ENCODE measurements at regions not wholly inside any gene's neighbourhood (a gene's known extent, or its start where the extent isn't known, plus 50 kb on each side); places are given as distances from the start of the nearest gene placed in this dataset.

DNA sequence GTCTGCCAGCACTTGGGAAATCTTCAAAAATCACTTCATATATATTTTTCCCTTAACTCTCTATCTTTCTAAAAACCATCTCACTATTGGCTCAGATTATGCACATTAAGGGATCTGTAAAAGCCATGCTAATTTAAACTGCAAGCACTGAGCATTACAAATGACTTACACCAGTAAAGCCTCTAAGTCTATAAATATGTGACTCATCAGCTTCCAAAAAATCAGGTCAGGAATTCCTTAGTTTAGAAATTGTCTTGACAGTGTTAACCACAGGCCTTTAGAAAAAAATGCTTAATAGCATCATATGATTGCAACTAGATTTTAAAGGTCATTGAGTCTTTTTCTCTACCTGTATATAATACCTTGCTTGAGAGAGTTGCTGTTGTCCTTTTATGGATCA, 1113.6 kb upstream of the PIK3C3 start:
- Histone ChIP-seq H3K27ac (ENCODE audit: low read length) (no peak overlapping the region), H3K4me1 (ENCODE audit: control insufficient read depth, insufficient read depth, low read length) (no peaks in the 10 kb centered on the region), H3K27me3 (ENCODE audit: control insufficient read depth, insufficient read depth) (no peaks in the 10 kb centered on the region), H3K4me3 (ENCODE audit: low read length) (no peak overlapping the region), H3K9me3 (ENCODE audit: control insufficient read depth, low read length) (no peaks in the 10 kb centered on the region)
- ATAC-seq = no peak
- no peak for DNase-seq
- intact Hi-C loops (cut with DNase I) = no loop called here

DNA sequence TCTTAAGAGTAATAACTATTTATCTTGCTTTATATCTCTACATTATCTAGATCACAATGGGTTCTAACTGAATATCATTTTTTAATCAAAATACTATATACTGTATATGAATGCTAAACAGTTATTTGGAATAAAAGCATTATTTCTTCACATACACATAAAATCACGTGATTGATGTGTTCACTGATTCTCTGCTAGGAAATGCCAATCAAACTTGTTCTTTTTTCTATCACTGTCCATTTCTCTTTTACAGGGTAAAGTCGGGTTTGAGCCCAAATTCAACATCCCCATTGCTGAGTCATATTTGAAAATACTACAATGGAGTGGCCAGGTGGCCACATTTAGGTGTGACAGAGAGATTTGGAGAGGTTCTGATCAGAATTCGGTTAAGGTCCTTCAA, 1114.0 kb upstream of the PIK3C3 start:
- DNase-seq (no peak), ATAC-seq (no peak)
- intact Hi-C loops (cut with DNase I) = no loop called here
- H3K4me3 ChIP-seq (ENCODE audit: low read length) = no peak overlapping the region
- no peaks in the 10 kb centered on the region for H3K27me3 ChIP-seq (ENCODE audit: control insufficient read depth, insufficient read depth)
- 71% methylated on average over 3 of the region's 3 CpGs for WGBS
- H3K9me3 ChIP-seq (ENCODE audit: control insufficient read depth, low read length) = no peaks in the 10 kb centered on the region
- H3K4me1 ChIP-seq (ENCODE audit: control insufficient read depth, insufficient read depth, low read length) = no peaks in the 10 kb centered on the region
- H3K27ac ChIP-seq (ENCODE audit: low read length) = no peak overlapping the region

DNA sequence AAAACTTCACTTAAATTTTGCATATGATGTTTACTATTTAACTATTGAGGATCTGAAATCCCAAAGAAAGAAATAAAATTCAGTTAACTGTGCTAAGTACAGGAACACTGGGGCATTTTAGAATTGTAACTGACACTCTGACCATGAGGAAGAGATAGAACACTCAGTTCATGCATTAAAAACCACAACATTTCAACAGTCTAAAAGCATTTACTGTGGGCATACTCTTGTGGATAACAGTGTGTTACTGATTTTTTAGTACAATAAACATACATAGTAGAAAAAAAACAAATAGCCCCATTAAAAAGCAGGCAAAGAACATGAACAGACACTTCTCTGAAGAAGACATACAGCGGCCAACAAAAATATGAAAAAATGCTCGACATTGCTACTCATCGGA, 1122.7 kb upstream of the PIK3C3 start:
- ATAC-seq (no peak), DNase-seq (no peak)
- Histone ChIP-seq H3K27me3 (ENCODE audit: control insufficient read depth, insufficient read depth) (no peaks in the 10 kb centered on the region), H3K4me3 (ENCODE audit: low read length) (no peak overlapping the region), H3K4me1 (ENCODE audit: control insufficient read depth, insufficient read depth, low read length) (no peaks in the 10 kb centered on the region), H3K27ac (ENCODE audit: low read length) (no peak overlapping the region), H3K9me3 (ENCODE audit: control insufficient read depth, low read length) (no peaks in the 10 kb centered on the region)
- intact Hi-C loops (cut with DNase I) = no loop called here
- 87% methylated on average over 3 of the region's 3 CpGs for WGBS

- no peak for ATAC-seq
- Histone ChIP-seq H3K4me3 (ENCODE audit: low read length) (no peak overlapping the region), H3K4me1 (ENCODE audit: control insufficient read depth, insufficient read depth, low read length) (no peaks in the 10 kb centered on the region), H3K27me3 (ENCODE audit: control insufficient read depth, insufficient read depth) (no peaks in the 10 kb centered on the region), H3K9me3 (ENCODE audit: control insufficient read depth, low read length) (no peaks in the 10 kb centered on the region), H3K27ac (ENCODE audit: low read length) (no peak overlapping the region)
- 79% methylated on average over 1 of the region's 1 CpG for WGBS
- intact Hi-C loops (cut with DNase I) = no loop called here
- DNase-seq = no peak
Observed at GRCh38 chr18:40824291-40824690, 1130.7 kb upstream of the PIK3C3 start.

- Histone ChIP-seq H3K4me3 (ENCODE audit: low read length) (no peak overlapping the region), H3K27me3 (ENCODE audit: control insufficient read depth, insufficient read depth) (no peaks in the 10 kb centered on the region), H3K4me1 (ENCODE audit: control insufficient read depth, insufficient read depth, low read length) (no peaks in the 10 kb centered on the region), H3K9me3 (ENCODE audit: control insufficient read depth, low read length) (no peaks in the 10 kb centered on the region), H3K27ac (ENCODE audit: low read length) (no peak overlapping the region)
- ATAC-seq (no peak), DNase-seq (no peak)
- WGBS = 83% methylated on average over 6 of the region's 6 CpGs
- intact Hi-C loops (cut with DNase I) = no loop called here
Observed at GRCh38 chr18:40821596-40822243, 1133.3 kb upstream of the PIK3C3 start.

GRCh38 chr18:40812981-40813515, 1142.0 kb upstream of the PIK3C3 start:
- 40% methylated on average over 1 of the region's 1 CpG for WGBS
- no peak for ATAC-seq
- intact Hi-C loops (cut with DNase I) = no loop called here

DNA sequence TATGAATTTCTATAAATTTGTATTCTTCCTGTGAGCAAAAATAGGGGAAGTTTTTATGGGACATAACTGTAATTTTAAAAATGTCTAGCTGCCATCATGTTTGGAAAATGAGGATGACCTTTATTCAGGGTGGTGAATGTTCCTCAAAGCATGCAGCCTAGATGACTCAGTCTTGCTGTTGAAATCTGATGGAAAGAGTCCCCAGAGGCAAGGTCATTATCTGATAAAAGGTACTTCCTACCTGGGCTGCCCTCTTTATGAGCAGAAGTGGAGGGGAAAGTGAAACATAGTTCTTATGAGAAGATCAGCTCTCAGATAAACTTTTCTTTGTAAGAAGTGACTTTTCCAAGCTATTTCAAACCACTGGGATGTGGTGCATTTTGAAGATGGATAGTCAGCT, 1144.7 kb upstream of the PIK3C3 start:
- no peaks in the 10 kb centered on the region for H3K9me3 ChIP-seq (ENCODE audit: control insufficient read depth, low read length)
- no peaks in the 10 kb centered on the region for H3K27me3 ChIP-seq (ENCODE audit: control insufficient read depth, insufficient read depth)
- intact Hi-C loops (cut with DNase I) = no loop called here
- H3K4me3 ChIP-seq (ENCODE audit: low read length) = no peak overlapping the region
- no peak overlapping the region for H3K27ac ChIP-seq (ENCODE audit: low read length)
- ATAC-seq (no peak), DNase-seq (no peak)
- no peaks in the 10 kb centered on the region for H3K4me1 ChIP-seq (ENCODE audit: control insufficient read depth, insufficient read depth, low read length)

More at GRCh38 chr18:40812981-40813515, 1142.0 kb upstream of the PIK3C3 start:
- Histone ChIP-seq H3K9me3 (ENCODE audit: control insufficient read depth, low read length) (no peaks in the 10 kb centered on the region), H3K4me3 (ENCODE audit: low read length) (no peak overlapping the region), H3K4me1 (ENCODE audit: control insufficient read depth, insufficient read depth, low read length) (no peaks in the 10 kb centered on the region), H3K27me3 (ENCODE audit: control insufficient read depth, insufficient read depth) (no peaks in the 10 kb centered on the region), H3K27ac (ENCODE audit: low read length) (no peak overlapping the region)
- no peak for DNase-seq

DNA sequence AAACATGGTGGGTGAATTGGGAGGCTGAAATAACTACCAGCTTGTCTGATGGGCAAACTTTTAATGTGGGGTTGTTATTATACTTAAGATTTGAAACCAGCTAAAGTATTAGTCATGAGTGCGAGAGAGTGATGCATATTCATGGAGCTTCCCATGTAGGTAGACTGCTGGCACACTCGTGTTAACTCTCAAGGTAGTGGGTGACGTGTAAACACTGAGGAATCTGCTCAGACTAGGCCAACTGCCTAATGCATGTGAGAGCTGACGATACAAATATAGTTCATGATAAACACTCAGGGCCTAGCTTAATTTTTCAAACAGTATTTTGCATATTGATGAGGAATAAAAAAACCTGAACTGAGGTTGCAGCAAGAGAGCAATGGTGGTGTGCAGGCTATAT, 1165.7 kb upstream of the PIK3C3 start:
- no peaks in the 10 kb centered on the region for H3K9me3 ChIP-seq (ENCODE audit: control insufficient read depth, low read length)
- ATAC-seq = no peak
- no peaks in the 10 kb centered on the region for H3K27me3 ChIP-seq (ENCODE audit: control insufficient read depth, insufficient read depth)
- intact Hi-C loops (cut with DNase I) = no loop called here
- WGBS = 61% methylated on average over 4 of the region's 4 CpGs
- no peaks in the 10 kb centered on the region for H3K4me1 ChIP-seq (ENCODE audit: control insufficient read depth, insufficient read depth, low read length)
- H3K4me3 ChIP-seq (ENCODE audit: low read length) = no peak overlapping the region
- no peak overlapping the region for H3K27ac ChIP-seq (ENCODE audit: low read length)
- no peak for DNase-seq

- no peak for ATAC-seq
- intact Hi-C loops (cut with DNase I) = no loop called here
- DNase-seq = no peak
- H3K9me3 ChIP-seq (ENCODE audit: control insufficient read depth, low read length) = no peaks in the 10 kb centered on the region
- H3K27ac ChIP-seq (ENCODE audit: low read length) = no peak overlapping the region
- WGBS = 77% methylated on average over 3 of the region's 3 CpGs
- no peak overlapping the region for H3K4me3 ChIP-seq (ENCODE audit: low read length)
- no peaks in the 10 kb centered on the region for H3K27me3 ChIP-seq (ENCODE audit: control insufficient read depth, insufficient read depth)
- no peaks in the 10 kb centered on the region for H3K4me1 ChIP-seq (ENCODE audit: control insufficient read depth, insufficient read depth, low read length)
Observed at GRCh38 chr18:40782453-40783130, 1172.4 kb upstream of the PIK3C3 start.

DNA sequence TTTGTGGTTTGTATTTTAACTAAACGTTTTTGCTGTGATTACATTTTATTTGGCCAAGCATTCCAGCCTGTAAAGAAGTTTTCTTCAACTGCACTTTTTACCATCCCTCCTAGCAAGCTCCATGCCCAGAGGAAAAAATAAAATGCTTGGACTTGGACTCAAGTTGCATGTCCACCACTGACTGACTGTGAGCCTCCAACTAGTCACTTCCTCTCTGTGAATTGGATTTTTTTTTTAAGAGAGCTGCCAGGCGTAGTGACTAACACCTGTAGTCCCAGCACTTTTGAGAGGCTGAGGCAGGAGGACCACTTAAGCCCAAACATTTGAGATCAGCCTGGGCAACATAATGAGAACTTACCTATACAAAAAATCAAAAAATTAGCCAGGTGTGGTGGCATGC, 1185.2 kb upstream of the PIK3C3 start:
- Histone ChIP-seq H3K27ac (ENCODE audit: low read length) (no peak overlapping the region), H3K9me3 (ENCODE audit: control insufficient read depth, low read length) (no peaks in the 10 kb centered on the region), H3K4me3 (ENCODE audit: low read length) (no peak overlapping the region), H3K27me3 (ENCODE audit: control insufficient read depth, insufficient read depth) (no peaks in the 10 kb centered on the region), H3K4me1 (ENCODE audit: control insufficient read depth, insufficient read depth, low read length) (no peaks in the 10 kb centered on the region)
- no peak for ATAC-seq
- intact Hi-C loops (cut with DNase I) = no loop called here
- WGBS = 65% methylated on average over 2 of the region's 2 CpGs
- DNase-seq = no peak

DNA sequence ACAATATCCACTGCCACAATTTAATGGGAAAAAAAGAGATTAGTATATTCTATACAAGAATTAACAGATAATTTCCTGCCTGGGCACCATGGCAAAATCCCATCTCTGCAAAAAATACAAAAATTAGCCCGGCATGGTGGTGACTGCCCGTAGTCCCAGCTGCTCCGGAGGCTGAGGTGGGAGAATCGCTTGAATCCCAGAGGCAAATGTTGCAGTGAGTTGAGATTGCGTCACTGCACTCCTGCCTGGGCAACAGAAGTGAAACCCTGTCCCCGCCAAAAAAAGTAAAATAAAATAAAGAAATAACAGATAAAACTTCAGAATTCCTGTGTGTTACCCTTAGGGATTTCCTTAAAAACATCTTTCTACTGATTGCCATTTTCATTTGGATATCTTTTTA, 1194.8 kb upstream of the PIK3C3 start:
- Histone ChIP-seq H3K9me3 (ENCODE audit: control insufficient read depth, low read length) (no peaks in the 10 kb centered on the region), H3K4me1 (ENCODE audit: control insufficient read depth, insufficient read depth, low read length) (no peaks in the 10 kb centered on the region), H3K4me3 (ENCODE audit: low read length) (no peak overlapping the region), H3K27me3 (ENCODE audit: control insufficient read depth, insufficient read depth) (no peaks in the 10 kb centered on the region), H3K27ac (ENCODE audit: low read length) (no peak overlapping the region)
- no peak for ATAC-seq
- intact Hi-C loops (cut with DNase I) = no loop called here
- DNase-seq = no peak
- WGBS = 88% methylated on average over 6 of the region's 6 CpGs
